NCI-H1105 treated with DMSO at 0.1 percent for 48 hours (cell line): ENCODE measurements at regions not wholly inside any gene's neighbourhood (a gene's known extent, or its start where the extent isn't known, plus 50 kb on each side); places are given as distances from the start of the nearest gene placed in this dataset.
A peak's percentile ranks its signal among the peaks of the same experiment; 100 is the strongest.
"Not testable (repeated sequence)": the region's sequence is repeated elsewhere in the genome, so short reads cannot be mapped to it uniquely, and the experiment has no call there.

Source experiments
- DNase-seq: peaks from one replicate; lab custom pipeline; 2025; lab: John Stamatoyannopoulos, UW

- DNase-seq, result not testable (repeated sequence)
These were observed 119.2 kb downstream of the SEPTIN14 start for GRCh38 chr7:55743454-55743717.

GRCh38 chr7:55742651-55743453, 119.7 kb downstream of the SEPTIN14 start:
- DNase-seq, result not testable (repeated sequence)

GRCh38 chr7:55741721-55742631, 120.6 kb downstream of the SEPTIN14 start:
- DNase-seq, result not testable (repeated sequence)

- not testable (repeated sequence) for DNase-seq
These were observed 121.8 kb downstream of the SEPTIN14 start for GRCh38 chr7:55740633-55741250.

- not testable (repeated sequence) for DNase-seq
These were observed 122.5 kb downstream of the SEPTIN14 start for GRCh38 chr7:55740053-55740452.

GRCh38 chr7:55736641-55737221, 125.8 kb downstream of the SEPTIN14 start:
- DNase-seq, result not testable (repeated sequence)

- DNase-seq, result no peak
These were observed 129.1 kb downstream of the SEPTIN14 start for GRCh38 chr7:55733241-55734140.

- DNase-seq, result no peak
These were observed 130.6 kb downstream of the SEPTIN14 start for GRCh38 chr7:55731931-55732330.

- DNase-seq, result no peak
These were observed 132.4 kb downstream of the SEPTIN14 start for GRCh38 chr7:55730197-55730596.

GRCh38 chr7:55723621-55723941, 139.0 kb downstream of the SEPTIN14 start:
- DNase-seq, result peak; percentile 17

- not testable (repeated sequence) for DNase-seq
These were observed 139.5 kb downstream of the SEPTIN14 start for GRCh38 chr7:55722874-55723620.

- not testable (repeated sequence) for DNase-seq
These were observed 141.5 kb downstream of the SEPTIN14 start for GRCh38 chr7:55721004-55721403.

- DNase-seq, result not testable (repeated sequence)
These were observed 143.1 kb upstream of the VOPP1 start for GRCh38 chr7:55715247-55715867.

GRCh38 chr7:55714370-55714769, 142.1 kb upstream of the VOPP1 start:
- DNase-seq, result not testable (repeated sequence)

- DNase-seq, result not testable (repeated sequence)
These were observed 138.0 kb upstream of the VOPP1 start for GRCh38 chr7:55710312-55710711.

- not testable (repeated sequence) for DNase-seq
These were observed 135.7 kb upstream of the VOPP1 start for GRCh38 chr7:55708028-55708427.

GRCh38 chr7:55707410-55707809, 135.1 kb upstream of the VOPP1 start:
- DNase-seq, result not testable (repeated sequence)

GRCh38 chr7:55706451-55707195, 134.3 kb upstream of the VOPP1 start:
- DNase-seq, result not testable (repeated sequence)

GRCh38 chr7:55705728-55706450, 133.6 kb upstream of the VOPP1 start:
- not testable (repeated sequence) for DNase-seq
